Body of pancreas (tissue), 4 donors: ENCODE measurements at regions not wholly inside any gene's neighbourhood (a gene's known extent, or its start where the extent isn't known, plus 50 kb on each side); places are given as distances from the start of the nearest gene placed in this dataset.

ENCODE experiments used
- CTCF ChIP-seq, 7 experiments: fragments of 450-650 bp in 4 of 7; fragments of 200-600 bp in 3 of 7; sonication (generic) in 3 of 7; IDR thresholded peaks; one replicate each; pipeline ENCODE4 v1.5.1; 2016 to 2019; ENCODE audit warnings: antibody characterized with exemption in 7 of 7
- POLR2A ChIP-seq, 3 donors: fragments of 450-650 bp; IDR thresholded peaks; one replicate each; pipeline ENCODE4 v1.6.1; 2016; ENCODE audit warnings: antibody characterized with exemption in 3 of 3, mild to moderate bottlenecking in 2 of 3

- TF ChIP-seq CTCF (IDR thresholded peaks at IDR 0.05) (no peak), POLR2A (IDR thresholded peaks at IDR 0.05) (no peak)
Observed at GRCh38 chr3:5616873-5617272, 429.4 kb downstream of the EDEM1 start.
